ENCODE measurements at regions not wholly inside any gene's neighbourhood (a gene's known extent, or its start where the extent isn't known, plus 50 kb on each side); places are given as distances from the start of the nearest gene placed in this dataset.
"Not testable (repeated sequence)": the region's sequence is repeated elsewhere in the genome, so short reads cannot be mapped to it uniquely, and the experiment has no call there.

DNA sequence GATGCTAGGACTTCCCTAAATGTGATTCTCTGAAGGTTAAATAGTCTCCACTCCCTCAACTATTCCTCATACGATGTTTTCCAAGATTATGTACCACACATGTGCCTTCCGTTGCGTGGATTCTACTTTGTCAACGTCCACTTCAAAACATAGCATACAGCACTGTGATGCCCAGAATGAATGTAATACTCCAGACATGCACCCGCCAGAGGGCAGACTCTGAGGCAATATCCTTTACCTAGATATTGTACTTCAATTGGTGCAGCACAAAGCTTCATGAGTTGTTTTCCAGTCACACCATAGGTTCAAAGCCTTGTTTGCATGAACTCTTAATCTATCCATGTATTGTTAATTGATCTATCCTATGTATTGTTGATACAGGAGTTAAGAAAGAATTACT lies 201.0 kb upstream of the NABP1 start:
- DNase-seq (ENCODE audit: low spot score) = no peak

DNA sequence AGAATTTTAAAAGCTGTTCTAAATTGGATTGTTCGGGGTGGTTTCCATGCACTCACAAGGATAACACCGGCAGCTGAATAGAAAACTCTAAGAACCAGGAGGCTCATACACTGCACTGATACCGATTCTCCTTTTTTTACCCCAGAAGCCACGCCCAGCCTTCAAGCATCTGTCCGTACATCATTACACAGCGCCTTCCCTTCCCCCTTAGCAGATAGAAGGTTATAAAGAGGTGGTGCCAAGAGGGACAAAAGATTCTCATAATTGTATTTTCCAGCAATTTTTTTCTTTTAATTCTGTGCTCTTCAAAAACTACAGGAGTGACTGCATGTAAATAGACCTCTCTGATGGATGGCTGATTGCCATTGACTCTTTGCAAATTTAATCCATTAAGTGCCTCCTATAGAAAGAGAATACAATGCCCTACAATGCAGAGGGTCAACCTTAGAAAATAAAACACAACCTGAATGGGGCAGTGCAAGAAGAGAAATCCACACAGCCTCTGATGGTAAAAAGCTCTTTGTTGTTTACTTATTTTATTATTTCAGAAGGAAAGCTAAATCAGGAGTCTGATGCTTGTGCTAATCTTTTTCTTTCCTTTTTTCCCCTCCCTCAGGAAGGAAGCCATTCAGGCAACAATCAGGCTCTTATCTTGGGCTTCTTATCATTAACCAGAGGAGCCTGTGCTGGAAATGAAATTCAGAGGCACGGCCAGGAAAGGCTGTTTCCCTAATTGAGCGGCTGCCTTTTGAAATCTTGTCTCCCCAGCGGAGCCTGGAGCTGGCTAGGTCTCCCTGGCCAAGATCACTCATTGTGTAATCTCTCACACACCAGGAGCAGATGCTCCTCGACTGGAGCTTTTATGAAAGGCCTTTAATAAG lies 198.9 kb upstream of the NABP1 start:
- DNase-seq (ENCODE audit: low spot score) = no peak

DNA sequence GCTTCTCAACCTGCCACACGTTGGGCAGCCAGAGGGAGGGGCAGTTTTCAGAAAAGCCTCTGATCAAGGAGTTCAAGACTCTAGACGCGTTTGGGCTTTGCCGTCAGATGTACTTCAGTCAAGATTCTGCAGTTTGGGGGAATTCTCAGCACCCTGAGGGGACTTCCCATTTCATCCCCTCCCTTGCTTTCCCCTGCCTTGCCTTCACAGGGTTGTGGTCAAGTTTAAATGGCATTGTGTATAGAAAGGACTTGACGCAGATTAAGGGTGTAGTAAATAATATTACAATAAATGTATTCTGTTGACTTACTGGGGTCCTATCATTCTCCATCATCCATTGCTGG lies 198.3 kb upstream of the NABP1 start:
- no peak for DNase-seq (ENCODE audit: low spot score)

DNA sequence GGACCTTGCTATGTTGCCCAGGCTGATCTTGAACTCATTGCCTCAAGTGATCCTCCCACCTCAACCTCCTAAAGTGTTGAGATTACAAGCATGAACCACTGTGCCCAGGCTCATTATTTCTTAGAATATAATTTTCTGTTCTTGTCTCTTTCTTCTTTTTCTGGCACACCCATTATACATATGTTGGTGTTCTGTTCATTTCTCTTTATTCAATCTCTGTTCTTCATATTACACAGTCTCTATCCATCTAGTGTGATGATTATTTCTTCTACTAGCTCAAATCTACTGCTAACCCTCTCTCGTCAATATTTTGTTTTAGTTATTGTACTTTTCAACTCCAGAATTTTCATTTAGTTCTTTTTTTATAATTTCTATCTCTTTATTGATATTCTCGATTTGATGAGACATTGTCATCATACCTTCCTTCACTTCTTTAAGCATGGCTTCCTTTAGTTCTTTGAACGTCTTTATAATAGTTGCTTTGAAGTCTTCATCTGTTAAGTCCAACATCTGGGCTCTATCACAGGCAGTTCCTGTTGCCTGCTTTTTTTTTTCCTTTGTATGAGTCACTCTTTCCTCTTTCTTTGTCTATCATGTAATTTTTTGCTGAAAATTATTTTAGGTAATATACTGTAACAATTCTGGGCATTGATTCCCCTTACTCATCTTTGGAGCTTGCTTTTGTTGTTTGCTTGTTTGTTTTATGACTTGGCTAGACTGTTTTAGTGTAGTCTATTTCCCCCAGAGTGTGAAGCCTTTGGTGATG lies 196.4 kb upstream of the NABP1 start:
- no peak for DNase-seq (ENCODE audit: low spot score)

DNA sequence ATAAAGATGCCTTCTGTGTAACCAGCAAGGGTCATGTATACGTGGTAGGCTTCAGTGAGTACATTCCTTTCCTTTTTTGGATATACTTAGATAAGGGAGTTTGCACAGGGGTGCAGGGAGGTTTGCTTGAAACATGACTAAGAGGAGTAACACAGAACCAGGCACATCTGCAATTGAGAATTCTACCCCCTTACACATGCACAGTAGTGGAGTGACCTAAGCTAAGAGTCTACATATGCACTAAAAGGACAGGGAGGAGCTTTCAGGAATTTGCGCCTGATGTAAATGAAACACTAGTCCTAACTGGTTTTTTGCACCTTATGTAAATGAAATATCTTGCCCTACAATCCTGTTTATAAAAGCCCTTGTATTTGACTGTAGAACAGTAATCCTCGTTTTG lies 194.8 kb upstream of the NABP1 start:
- no peak for DNase-seq (ENCODE audit: low spot score)

DNA sequence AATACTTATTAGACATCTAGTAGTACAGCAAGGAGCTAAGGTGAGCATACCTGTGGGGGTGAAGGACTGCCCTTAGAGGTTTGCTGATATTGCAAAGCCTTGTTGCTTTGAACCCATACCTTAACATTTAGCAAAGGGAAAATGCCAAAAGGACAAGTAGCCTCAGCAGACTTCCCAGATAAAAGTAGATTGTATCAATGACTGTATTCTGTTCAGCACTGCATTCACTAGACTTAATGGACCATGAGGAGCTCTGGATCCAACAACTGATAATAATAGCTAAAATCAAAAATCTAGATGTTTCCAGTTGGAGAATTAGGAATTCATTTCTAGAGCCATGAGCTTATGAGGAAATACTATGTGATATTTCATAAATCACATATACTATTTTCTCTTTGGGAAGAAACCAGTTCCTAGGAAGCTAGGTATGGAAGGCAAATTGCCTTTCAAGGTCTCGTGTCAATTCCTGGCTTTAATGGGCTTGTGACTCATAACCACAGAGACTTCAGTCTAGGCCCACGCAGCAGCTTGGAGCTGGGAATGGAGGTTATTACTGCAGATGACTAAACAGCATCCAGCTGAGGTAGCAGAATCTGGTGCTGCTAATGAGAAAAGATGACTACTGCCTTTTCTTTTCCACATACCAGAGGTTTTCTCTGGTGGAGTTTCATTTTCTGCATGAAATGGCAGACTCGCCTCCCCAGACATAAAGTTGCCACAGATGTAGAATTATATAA lies 191.2 kb upstream of the NABP1 start:
- no peak for DNase-seq (ENCODE audit: low spot score)

DNA sequence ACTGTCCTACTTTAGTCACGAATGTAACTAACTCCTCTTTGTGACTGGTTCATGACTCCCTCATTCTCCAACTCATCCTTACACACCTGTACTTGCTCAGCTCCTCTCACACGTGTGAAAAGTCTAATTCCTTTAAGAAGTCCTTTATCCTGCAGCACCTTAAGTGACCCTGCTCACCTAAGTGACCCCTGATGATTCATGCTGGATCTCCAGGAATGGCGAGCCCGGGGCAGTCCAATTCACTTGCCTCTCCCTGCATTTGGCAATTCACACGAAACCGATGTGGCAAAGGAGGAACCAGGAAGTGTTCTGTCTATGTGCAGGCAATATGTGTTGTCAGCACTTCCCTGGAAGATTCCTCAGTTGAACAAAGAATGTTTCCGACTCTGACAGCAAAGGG lies 189.8 kb upstream of the NABP1 start:
- DNase-seq (ENCODE audit: low spot score) = no peak

DNA sequence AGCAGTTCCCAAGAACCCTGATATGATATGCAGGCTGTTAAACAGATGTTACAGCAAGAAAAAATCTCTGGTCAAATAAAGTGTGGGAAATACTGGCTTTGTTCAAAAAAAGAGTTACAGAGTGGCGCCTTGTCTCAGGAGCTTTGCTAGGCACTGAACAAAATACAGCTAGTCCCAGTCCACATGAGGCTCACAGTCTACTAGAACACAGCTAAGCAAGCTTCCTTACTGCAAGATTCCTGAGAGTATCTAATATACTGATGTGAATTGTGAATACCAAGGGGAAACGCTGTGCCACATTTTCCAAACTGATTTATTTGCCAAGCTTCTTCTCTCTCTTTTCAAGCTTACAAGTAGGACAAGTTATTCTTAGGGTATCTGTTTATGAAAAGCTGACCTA lies 188.8 kb upstream of the NABP1 start:
- no peak for DNase-seq (ENCODE audit: low spot score)

DNA sequence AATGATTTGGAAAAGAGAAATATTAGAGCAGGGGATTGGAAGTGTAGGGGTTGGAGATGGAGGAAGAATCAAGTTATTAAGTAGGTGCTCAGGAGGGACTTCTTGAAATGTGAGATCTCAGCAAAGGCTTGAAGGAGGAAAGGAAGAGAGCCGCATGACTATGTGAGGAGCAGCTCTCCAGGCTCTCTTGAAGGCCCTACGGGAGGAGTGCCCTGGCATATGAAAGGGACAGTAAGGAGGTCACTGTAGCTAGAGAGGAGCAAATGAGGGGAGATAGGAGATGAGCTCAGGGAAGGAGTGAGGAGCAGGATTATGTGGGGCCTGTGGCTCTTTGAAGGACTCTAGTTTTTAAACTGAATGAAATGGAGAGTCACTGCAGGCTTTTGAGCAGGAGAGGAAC lies 181.1 kb upstream of the NABP1 start:
- DNase-seq (ENCODE audit: low spot score) = no peak

DNA sequence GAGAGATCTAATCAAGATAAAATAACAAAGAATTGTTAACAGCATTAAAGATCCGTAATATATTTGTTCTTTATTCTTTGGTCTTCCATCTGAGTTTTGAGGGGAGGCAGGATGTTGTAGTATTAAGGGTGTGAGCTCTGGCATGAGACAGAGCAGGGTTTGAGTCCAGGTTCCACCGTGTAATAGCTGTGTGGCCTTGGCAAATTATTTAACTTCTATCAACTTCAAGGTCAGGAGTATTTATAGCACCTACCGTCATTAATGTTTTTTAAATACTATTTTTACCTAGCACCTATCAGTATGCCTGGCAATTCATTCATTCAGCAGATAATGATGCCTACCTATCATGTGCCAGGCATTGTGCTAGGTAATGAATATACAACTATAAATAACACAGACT lies 180.1 kb upstream of the NABP1 start:
- no peak for DNase-seq (ENCODE audit: low spot score)

GRCh38 chr2:191499050-191499449 lies 178.9 kb upstream of the NABP1 start:
- DNase-seq (ENCODE audit: low spot score) = no peak

- DNase-seq (ENCODE audit: low spot score) = no peak
Observed at GRCh38 chr2:191499874-191500565, 177.9 kb upstream of the NABP1 start.

DNA sequence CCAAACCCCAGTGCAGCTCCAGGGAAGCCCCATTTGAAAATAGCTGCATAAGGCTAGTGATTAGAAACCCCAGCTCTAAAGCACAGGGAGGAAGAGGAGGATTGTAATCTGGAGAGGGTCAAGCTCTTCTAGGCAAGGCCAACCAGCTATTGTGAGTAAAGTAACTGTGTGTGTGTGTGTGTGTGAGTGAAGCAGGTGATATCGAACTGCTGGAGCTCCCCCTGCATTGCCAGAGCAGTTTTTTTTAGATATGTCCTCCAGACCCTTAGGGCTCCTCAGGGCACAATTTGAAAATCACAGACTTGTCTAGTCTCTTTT lies 177.4 kb upstream of the NABP1 start:
- DNase-seq (ENCODE audit: low spot score) = no peak

DNA sequence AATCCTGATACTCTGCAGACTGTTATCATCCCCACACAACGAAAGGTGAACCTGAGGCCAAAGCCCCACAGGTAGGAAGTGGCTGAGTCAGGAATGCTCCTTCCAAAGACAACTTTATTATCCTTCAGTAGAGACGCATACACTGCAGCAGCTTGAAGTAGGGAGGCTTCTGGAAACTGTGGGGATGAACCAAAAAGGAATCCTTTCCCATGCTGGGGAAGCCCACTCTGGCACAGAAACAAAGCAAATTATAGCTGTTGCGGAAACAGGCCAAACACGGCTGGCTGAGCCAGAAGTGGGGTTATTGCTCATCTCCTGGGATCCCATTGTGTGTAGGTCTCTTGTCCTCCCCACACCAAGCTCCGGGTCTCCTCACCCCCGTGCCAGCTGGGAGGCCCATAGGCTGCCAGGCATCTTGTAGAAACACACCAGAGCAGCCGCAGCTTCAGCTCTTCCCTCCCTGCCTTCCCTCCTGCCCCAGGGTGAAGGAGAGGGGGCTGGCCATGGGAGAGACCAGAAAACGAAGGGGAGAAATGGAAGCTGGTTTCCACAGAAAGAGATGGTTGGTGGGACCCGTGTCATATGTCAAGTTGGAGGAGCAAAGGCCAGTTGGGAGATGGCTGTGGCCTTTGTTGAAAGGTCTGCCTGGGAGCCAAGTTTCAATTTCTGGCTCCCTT lies 176.9 kb upstream of the NABP1 start:
- DNase-seq (ENCODE audit: low spot score) = no peak

DNA sequence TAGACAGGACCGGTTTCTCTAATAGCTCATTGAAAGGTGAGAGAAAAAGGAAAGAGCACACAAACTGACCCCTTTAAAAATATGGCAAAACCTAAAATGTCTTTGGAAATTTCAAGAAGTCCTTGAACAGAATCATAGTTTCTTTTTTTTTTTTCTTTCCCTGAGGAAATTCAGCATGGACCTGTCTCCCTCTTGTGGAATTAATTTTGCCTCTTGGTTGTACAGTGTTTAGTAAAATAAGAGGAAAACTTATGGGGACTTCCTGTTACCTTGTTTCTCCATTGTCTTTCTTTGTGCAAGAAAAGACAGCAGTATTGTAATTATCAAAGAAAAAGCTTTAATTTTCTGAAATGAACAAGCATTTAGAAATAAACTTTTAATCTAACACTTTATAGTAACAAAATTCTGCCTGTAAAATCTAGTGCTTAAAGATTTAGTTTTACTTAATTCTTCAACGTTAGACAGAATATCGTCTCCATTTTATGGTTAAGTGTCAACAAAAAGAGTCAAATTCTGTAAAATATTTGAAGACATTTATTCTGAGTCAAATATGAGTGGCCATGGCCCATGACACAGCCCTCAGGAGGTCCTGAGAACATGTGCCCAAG lies 176.3 kb upstream of the NABP1 start:
- DNase-seq (ENCODE audit: low spot score) = no peak

DNA sequence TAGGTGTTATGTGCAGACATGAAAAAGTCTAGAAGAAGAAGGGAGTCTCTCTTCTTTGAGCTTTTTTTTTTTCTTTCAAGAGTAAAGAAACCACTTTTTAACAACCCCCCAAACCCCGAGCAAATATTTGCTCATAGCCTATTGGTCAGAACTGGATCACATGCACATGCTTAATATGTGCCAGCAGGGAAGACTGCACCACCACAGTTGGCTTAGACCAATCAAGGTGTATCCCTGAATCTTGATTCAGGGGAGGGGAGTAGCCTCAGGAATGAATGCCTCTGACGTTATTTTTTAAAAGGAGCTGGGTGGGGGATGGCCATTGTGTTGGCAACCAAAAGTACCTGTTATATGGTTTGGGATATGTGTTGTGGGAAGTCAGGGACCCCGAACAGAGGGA lies 171.4 kb upstream of the NABP1 start:
- DNase-seq (ENCODE audit: low spot score) = no peak

DNA sequence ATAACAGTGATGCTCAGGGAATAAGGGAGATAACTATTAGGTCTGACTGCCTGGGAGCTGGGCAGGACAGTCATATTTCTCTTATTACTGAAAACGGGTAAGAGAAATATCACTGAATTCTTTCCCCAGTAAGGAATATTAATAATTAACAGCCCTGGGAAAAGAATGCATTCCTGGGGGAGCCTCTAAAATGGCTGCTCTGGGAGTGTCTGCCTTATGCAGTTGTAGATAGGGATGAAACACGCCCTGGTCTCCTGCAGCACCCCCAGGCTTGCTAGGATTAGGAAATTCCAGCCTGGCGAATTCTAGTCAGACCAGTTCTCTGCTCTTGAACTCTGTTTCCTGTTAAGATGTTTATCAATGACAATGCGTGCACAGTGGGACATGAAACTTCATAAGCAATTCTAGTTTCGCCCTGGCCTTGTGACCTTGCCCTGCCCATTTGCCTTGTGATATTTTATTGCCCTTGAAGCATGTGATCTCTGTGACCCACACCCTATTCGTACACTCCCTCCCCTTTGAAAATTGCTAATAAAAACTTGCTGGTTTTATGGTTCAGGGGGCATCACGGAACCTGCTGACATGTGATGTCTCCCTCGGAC lies 170.6 kb upstream of the NABP1 start:
- not testable (repeated sequence) for DNase-seq (ENCODE audit: low spot score)

DNA sequence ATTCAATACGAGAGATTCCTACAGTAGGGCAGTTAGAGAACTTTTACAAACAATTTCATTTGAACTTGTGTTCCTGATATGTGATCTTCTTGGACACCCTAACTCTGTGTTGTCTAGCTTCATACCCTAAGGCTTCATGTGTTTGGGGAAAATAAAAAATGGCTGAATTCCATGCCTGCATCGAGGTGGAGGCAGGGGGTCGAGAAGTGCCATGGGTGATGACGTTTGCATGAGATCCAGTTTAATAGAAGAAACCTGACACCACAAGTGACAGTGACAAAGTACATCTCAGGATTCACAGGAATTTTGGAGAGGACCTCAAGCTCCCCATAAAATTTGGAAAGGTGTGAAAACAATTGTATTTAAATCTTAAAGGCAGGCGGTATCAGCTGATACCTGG lies 169.2 kb upstream of the NABP1 start:
- DNase-seq (ENCODE audit: low spot score) = no peak

- no peak for DNase-seq (ENCODE audit: low spot score)
Observed at GRCh38 chr2:191512216-191512835, 165.6 kb upstream of the NABP1 start.

DNA sequence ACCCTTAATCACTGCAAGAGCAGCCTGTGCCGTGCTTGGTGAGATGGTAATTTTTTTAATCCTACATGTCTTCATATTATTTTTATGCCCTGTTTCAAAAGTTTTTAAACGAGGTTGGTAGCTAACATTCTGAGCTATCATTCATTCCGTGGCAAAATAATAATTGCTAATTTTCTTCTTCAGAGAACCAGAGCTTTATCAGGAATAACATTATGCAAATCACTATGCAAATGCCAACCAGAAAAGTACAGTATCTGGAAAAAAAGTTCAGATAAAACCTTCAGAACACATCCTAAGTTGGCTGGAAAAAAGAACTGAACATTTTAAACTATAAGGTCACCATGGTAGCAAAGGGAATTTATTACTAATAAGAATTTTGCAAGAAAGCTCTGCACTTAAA lies 165.1 kb upstream of the NABP1 start:
- DNase-seq (ENCODE audit: low spot score) = no peak

- no peak for DNase-seq (ENCODE audit: low spot score)
Observed at GRCh38 chr2:191514613-191515012, 163.3 kb upstream of the NABP1 start.
